ENCODE measurements at regions not wholly inside any gene's neighbourhood (a gene's known extent, or its start where the extent isn't known, plus 50 kb on each side); places are given as distances from the start of the nearest gene placed in this dataset.
A peak's percentile ranks its signal among the peaks of the same experiment; 100 is the strongest.

DNA sequence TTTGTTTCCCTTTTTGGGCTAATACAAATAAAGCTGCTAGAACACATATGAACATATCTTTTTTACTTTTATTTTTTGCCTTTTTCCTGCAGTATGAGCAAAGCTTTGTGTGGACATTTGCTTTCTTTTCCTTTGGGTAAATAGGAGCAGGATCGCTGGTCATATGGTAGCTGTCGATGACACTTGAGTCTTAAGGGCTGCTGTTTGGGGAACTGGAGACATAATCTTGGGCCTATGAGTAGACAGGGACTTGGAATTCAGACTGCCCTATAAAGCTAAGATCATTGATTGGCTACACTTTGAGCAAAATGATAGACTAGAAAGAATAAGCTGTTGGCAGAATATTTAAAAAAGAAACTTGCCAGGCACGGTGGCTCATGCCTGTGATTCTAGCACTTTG is 60.9 kb upstream of the ABL1 start:
- DNase-seq (ENCODE audit: low read depth): no peak
- Histone ChIP-seq H3K4me3 (ENCODE audit: low read depth, low read length) (no peak overlapping the region), H3K36me3 (ENCODE audit: control insufficient read depth, insufficient read depth, low read length) (no peaks in the 10 kb centered on the region), H3K27me3 (ENCODE audit: control insufficient read depth, insufficient read depth, low read length) (no peaks in the 10 kb centered on the region)
- ChIA-PET CTCF (interaction anchor here (0.7 to 6.6 kb wide), 4 partner anchors 16 to 90 kb away, joined by 3 to 103 read pairs (median 3); no protein-coding TSS in a partner anchor), POLR2A (interaction anchor here (0.5 kb wide), 1 partner anchor 11 kb away, joined by 3 read pairs; no protein-coding TSS in a partner anchor)
- TF ChIP-seq CTCF (IDR thresholded peaks at IDR 0.05; ENCODE audit: insufficient read depth, low read depth, low read length): no peak

DNA sequence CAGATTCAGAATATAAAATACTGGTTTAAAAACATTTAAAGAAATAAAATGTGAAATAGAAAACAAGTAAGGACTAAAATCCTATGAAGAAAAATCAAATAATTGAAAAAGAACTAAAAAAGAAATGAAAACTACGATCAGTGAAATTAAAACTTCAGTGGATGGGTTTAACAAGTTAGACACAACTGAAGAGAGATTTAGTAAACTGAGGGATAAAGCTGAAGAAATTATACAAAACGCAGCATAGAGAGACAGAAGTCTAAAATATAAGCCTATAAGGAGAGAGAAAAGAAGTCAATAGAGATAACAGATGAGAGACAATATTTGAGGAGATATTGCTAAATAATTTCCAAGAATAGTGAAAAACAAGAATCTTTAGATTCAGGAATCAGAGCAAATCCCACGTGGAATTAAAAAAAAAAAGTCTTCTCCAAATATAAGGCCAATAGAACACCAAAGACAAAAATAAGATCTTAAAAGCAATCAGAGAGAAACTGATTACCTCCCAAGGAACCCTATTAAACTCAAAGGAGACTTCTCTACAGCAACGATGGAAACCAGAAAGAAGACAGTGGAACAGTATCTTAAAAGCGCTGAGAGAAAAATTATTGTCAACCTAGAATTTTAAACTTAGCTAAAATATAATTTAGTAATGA is 59.6 kb upstream of the ABL1 start:
- no peak for TF ChIP-seq CTCF (IDR thresholded peaks at IDR 0.05; ENCODE audit: insufficient read depth, low read depth, low read length)
- CTCF ChIA-PET: interaction anchor here (1.4 to 6.6 kb wide), 3 partner anchors 70 to 89 kb away, joined by 3 to 103 read pairs (median 8); no protein-coding TSS in a partner anchor
- H3K36me3 ChIP-seq (ENCODE audit: control insufficient read depth, insufficient read depth, low read length): no peaks in the 10 kb centered on the region
- no peak overlapping the region for H3K4me3 ChIP-seq (ENCODE audit: low read depth, low read length)
- POLR2A ChIA-PET: no interaction called here
- H3K27me3 ChIP-seq (ENCODE audit: control insufficient read depth, insufficient read depth, low read length): no peaks in the 10 kb centered on the region
- no peak for DNase-seq (ENCODE audit: low read depth)

- Histone ChIP-seq H3K36me3 (ENCODE audit: control insufficient read depth, insufficient read depth, low read length) (no peaks in the 10 kb centered on the region), H3K27me3 (ENCODE audit: control insufficient read depth, insufficient read depth, low read length) (no peaks in the 10 kb centered on the region), H3K4me3 (ENCODE audit: low read depth, low read length) (no peak overlapping the region)
- no peak for TF ChIP-seq CTCF (IDR thresholded peaks at IDR 0.05; ENCODE audit: insufficient read depth, low read depth, low read length)
- DNase-seq (ENCODE audit: low read depth): no peak
- POLR2A ChIA-PET: no interaction called here
- CTCF ChIA-PET: interaction anchor here (0.8 to 1.4 kb wide), 2 partner anchors 83 to 92 kb away, joined by 4 read pairs; no protein-coding TSS in a partner anchor
Observed at GRCh38 chr9:130779153-130779855, 55.8 kb upstream of the ABL1 start.

- DNase-seq (ENCODE audit: low read depth): no peak
- H3K4me3 ChIP-seq (ENCODE audit: low read depth, low read length): peak overlapping the region; percentile 19
- H3K36me3 ChIP-seq (ENCODE audit: control insufficient read depth, insufficient read depth, low read length): no peaks in the 10 kb centered on the region; the same call in 1 of the 2 replicates
- no peaks in the 10 kb centered on the region for H3K27me3 ChIP-seq (ENCODE audit: control insufficient read depth, insufficient read depth, low read length)
- ChIA-PET POLR2A (no interaction called here), CTCF (interaction anchor here (1.4 kb wide), 1 partner anchor 91 kb away, joined by 4 read pairs; no protein-coding TSS in a partner anchor)
- TF ChIP-seq CTCF (IDR thresholded peaks at IDR 0.05; ENCODE audit: insufficient read depth, low read depth, low read length): no peak
Observed at GRCh38 chr9:130780415-130780814, 54.6 kb upstream of the ABL1 start.

- TF ChIP-seq CTCF (IDR thresholded peaks at IDR 0.05; ENCODE audit: insufficient read depth, low read depth, low read length): no peak
- H3K4me3 ChIP-seq (ENCODE audit: low read depth, low read length): peak overlapping the region; percentile 19
- H3K36me3 ChIP-seq (ENCODE audit: control insufficient read depth, insufficient read depth, low read length): no peaks in the 10 kb centered on the region; the same call in 1 of the 2 replicates
- H3K27me3 ChIP-seq (ENCODE audit: control insufficient read depth, insufficient read depth, low read length): no peaks in the 10 kb centered on the region
- ChIA-PET CTCF (interaction anchor here (0.8 to 1.8 kb wide), 3 partner anchors 12 to 90 kb away, joined by 3 to 5 read pairs (median 4); no protein-coding TSS in a partner anchor), POLR2A (interaction anchor here (1.0 kb wide), 1 partner anchor 58 kb away, joined by 3 read pairs; no protein-coding TSS in a partner anchor)
- DNase-seq (ENCODE audit: low read depth): peak; percentile 83
Observed at GRCh38 chr9:130780865-130781504, 54.1 kb upstream of the ABL1 start.
